IMR-90 (cell line): ENCODE measurements at regions not wholly inside any gene's neighbourhood (a gene's known extent, or its start where the extent isn't known, plus 50 kb on each side); places are given as distances from the start of the nearest gene placed in this dataset.

Experiments
- POLR2A ChIP-seq: IDR thresholded peaks from 2 replicates; pipeline ENCODE4 v1.6.1; 2012; ENCODE audit warnings: mild to moderate bottlenecking, low read depth, low read length
- RAD21 ChIP-seq: IDR thresholded peaks from 2 replicates; pipeline ENCODE4 v1.6.1; 2012; ENCODE audit warnings: low read length, improper control_type of control experiment

DNA sequence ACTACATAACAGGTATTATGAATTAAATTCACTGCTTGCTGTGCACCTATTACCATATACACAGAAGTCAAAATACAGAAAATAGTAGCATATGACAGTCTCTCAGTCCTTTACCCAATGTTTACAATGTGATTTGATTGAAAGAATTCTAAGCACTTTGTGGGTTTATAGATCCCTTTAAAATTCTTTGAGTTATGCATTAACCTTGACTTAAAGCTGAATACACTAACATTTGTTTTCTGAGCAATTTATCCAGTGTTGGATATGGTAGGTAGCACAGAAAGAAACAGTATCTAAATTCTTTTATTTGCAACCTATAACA is 230.8 kb upstream of the DDI1 start:
- TF ChIP-seq RAD21 (no peak), POLR2A (no peak)
